Trophoblast cell (in vitro differentiated cells and primary cell): ENCODE measurements at regions not wholly inside any gene's neighbourhood (a gene's known extent, or its start where the extent isn't known, plus 50 kb on each side); places are given as distances from the start of the nearest gene placed in this dataset.
"Not testable (repeated sequence)": the region's sequence is repeated elsewhere in the genome, so short reads cannot be mapped to it uniquely, and the experiment has no call there.

Experiments used
- DNase-seq, 2 donors: peaks; one replicate each; pipeline ENCODE4 v3.0.0-alpha.2; 2016
- H2AFZ ChIP-seq: 2 replicates; pipeline ENCODE4 v1.6.1; 2013; ENCODE audit warnings: low read length, moderate library complexity, mild to moderate bottlenecking; ENCODE audit not compliant: insufficient read depth, poor library complexity
- H2AK5ac ChIP-seq: 2 replicates; pipeline ENCODE4 v1.6.1; 2013; ENCODE audit warnings: mild to moderate bottlenecking, low read length
- H2BK120ac ChIP-seq: 2 replicates; pipeline ENCODE4 v1.6.1; 2013; ENCODE audit warnings: low read length, mild to moderate bottlenecking, moderate library complexity; ENCODE audit not compliant: insufficient read depth, poor library complexity
- H2BK12ac ChIP-seq: 2 replicates; pipeline ENCODE4 v1.6.1; 2013; ENCODE audit warnings: mild to moderate bottlenecking, low read length, moderate library complexity
- H2BK5ac ChIP-seq: 2 replicates; pipeline ENCODE4 v1.6.1; 2013; ENCODE audit warnings: low read length, low read depth, moderate library complexity, mild to moderate bottlenecking; ENCODE audit not compliant: poor library complexity
- H3K14ac ChIP-seq: 2 replicates; pipeline ENCODE4 v1.6.1; 2013; ENCODE audit warnings: mild to moderate bottlenecking, low read length
- H3K18ac ChIP-seq: 2 replicates; pipeline ENCODE4 v1.6.1; 2013; ENCODE audit warnings: mild to moderate bottlenecking, low read length
- H3K23ac ChIP-seq: 2 replicates; pipeline ENCODE4 v1.6.1; 2013; ENCODE audit warnings: low read length
- H3K27ac ChIP-seq: 2 replicates; pipeline ENCODE4 v1.5.1; 2013; ENCODE audit warnings: low read depth, mild to moderate bottlenecking, inconsistent platforms, low read length, moderate library complexity
- H3K27me3 ChIP-seq: 2 replicates; pipeline ENCODE4 v1.6.1; 2013; ENCODE audit warnings: inconsistent platforms, mild to moderate bottlenecking, low read length, moderate library complexity; ENCODE audit not compliant: insufficient read depth
- H3K36me3 ChIP-seq, 2 experiments: 1 replicate in 1 of 2; 2 replicates in 1 of 2; pipeline ENCODE4 v1.6.1; 2013; ENCODE audit warnings: low read length in 2 of 2, mild to moderate bottlenecking in 2 of 2, moderate library complexity in 1 of 2; ENCODE audit not compliant: insufficient read depth in 2 of 2, control insufficient read depth in 1 of 2
- H3K4ac ChIP-seq: 2 replicates; pipeline ENCODE4 v1.6.1; 2013; ENCODE audit warnings: low read depth, mild to moderate bottlenecking, low read length, moderate library complexity
- H3K4me1 ChIP-seq, 2 experiments: 1 replicate in 1 of 2; 2 replicates in 1 of 2; pipeline ENCODE4 v1.6.1; 2013; ENCODE audit warnings: low read length in 2 of 2, mild to moderate bottlenecking in 2 of 2, moderate library complexity in 1 of 2; ENCODE audit not compliant: insufficient read depth in 2 of 2, control insufficient read depth in 1 of 2
- H3K4me2 ChIP-seq: 2 replicates; pipeline ENCODE4 v1.6.1; 2013; ENCODE audit warnings: inconsistent platforms, mild to moderate bottlenecking, low read length, moderate library complexity
- H3K4me3 ChIP-seq: 2 replicates; pipeline ENCODE4 v1.5.1; 2013; ENCODE audit warnings: mild to moderate bottlenecking, low read depth, low read length, inconsistent platforms
- H3K79me1 ChIP-seq: one replicate; pipeline ENCODE4 v1.6.1; 2013; ENCODE audit warnings: low read length
- H3K79me2 ChIP-seq: 2 replicates; pipeline ENCODE4 v1.6.1; 2013; ENCODE audit warnings: low read length, mild to moderate bottlenecking; ENCODE audit not compliant: control insufficient read depth, insufficient read depth, poor library complexity
- H3K9ac ChIP-seq: 2 replicates; pipeline ENCODE4 v1.6.1; 2013; ENCODE audit warnings: mild to moderate bottlenecking, low read length
- H3K9me3 ChIP-seq: 2 replicates; pipeline ENCODE4 v1.6.1; 2013; ENCODE audit warnings: low read depth, mild to moderate bottlenecking, control low read depth, inconsistent platforms, low read length; ENCODE audit not compliant: insufficient read depth
- H4K12ac ChIP-seq: 2 replicates; pipeline ENCODE4 v1.6.1; 2013; ENCODE audit warnings: low read depth, mild to moderate bottlenecking, low read length, moderate library complexity
- H4K8ac ChIP-seq: 2 replicates; pipeline ENCODE4 v1.6.1; 2013; ENCODE audit warnings: low read depth, mild to moderate bottlenecking, low read length, moderate library complexity
- H4K91ac ChIP-seq: one replicate; pipeline ENCODE4 v1.6.1; 2013; ENCODE audit warnings: low read depth, mild to moderate bottlenecking, low read length, moderate library complexity
- WGBS: extraction: QIAGEN DNeasy Blood & Tissue Kit; methylation state at CpG from one replicate; pipeline ENCODE4 v1.1.7; 2013; ENCODE audit warnings: missing lambda C conversion rate; ENCODE audit not compliant: insufficient read length, insufficient coverage; ENCODE audit errors: extremely low coverage; 5-methylcytosine and 5-hydroxymethylcytosine counted together

DNA sequence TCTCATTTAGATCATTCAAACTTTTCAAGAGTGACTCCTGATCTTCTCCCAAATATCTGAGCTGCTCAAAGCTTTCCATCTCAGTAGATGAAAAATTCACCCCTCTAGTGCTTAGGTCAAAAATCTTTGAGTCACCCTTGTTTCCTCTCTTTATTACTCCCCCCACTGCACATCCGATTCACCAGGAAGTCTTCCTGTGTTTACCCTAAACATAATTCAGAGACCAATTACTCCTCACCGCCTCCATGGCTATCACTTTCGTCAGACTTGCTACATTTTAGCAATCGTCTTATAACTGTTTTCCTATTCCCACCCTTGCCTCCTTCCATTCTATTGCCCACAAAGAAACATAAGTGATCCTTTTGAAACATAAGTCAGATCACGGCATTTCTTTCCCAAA lies 94.8 kb downstream of the SPDYE17 start:
- not testable (repeated sequence) for H4K91ac ChIP-seq, H2AFZ ChIP-seq, H3K79me2 ChIP-seq, H2AK5ac ChIP-seq, H3K4ac ChIP-seq, H3K27me3 ChIP-seq, H4K12ac ChIP-seq, H3K36me3 ChIP-seq, H3K4me1 ChIP-seq, H3K9me3 ChIP-seq, H3K4me2 ChIP-seq, H3K79me1 ChIP-seq, H3K23ac ChIP-seq, H2BK12ac ChIP-seq, H4K8ac ChIP-seq, H3K14ac ChIP-seq, H2BK120ac ChIP-seq, H2BK5ac ChIP-seq, H3K9ac ChIP-seq, H3K18ac ChIP-seq, DNase-seq, H3K4me3 ChIP-seq, H3K27ac ChIP-seq
- no CpG with 5 or more reads among the region's 5 CpGs for whole genome bisulfite sequencing

DNA sequence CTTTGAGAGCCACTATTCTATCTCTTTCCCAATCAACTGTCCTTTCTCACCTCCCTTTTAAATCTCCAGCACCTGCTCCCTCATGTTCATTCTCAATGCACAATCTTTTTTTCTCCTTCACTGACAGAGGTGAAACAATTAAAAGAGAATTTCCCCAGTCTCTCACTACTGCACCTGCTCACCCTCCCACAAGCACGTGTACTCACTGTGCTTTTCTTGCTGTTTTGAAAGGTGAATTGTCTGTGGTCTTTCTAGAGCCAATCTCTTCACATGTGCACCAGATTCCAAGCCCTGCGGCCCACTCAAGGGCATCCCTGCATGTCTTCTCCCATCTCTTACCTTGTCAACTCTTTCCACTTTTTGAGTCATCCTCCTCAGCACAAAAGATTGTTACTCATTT lies 95.8 kb downstream of the SPDYE17 start:
- not testable (repeated sequence) for H4K12ac ChIP-seq, H3K9ac ChIP-seq, H2BK120ac ChIP-seq, H2BK12ac ChIP-seq, H2AFZ ChIP-seq, H3K9me3 ChIP-seq, H4K91ac ChIP-seq, H2AK5ac ChIP-seq, H3K4me2 ChIP-seq, H3K18ac ChIP-seq, H3K79me2 ChIP-seq, H3K79me1 ChIP-seq, H3K23ac ChIP-seq, H3K27me3 ChIP-seq, H3K4ac ChIP-seq, DNase-seq, H3K36me3 ChIP-seq, H3K27ac ChIP-seq, H3K4me1 ChIP-seq, H4K8ac ChIP-seq, H2BK5ac ChIP-seq, H3K14ac ChIP-seq, H3K4me3 ChIP-seq
- WGBS = no CpG with 5 or more reads among the region's 2 CpGs

DNA sequence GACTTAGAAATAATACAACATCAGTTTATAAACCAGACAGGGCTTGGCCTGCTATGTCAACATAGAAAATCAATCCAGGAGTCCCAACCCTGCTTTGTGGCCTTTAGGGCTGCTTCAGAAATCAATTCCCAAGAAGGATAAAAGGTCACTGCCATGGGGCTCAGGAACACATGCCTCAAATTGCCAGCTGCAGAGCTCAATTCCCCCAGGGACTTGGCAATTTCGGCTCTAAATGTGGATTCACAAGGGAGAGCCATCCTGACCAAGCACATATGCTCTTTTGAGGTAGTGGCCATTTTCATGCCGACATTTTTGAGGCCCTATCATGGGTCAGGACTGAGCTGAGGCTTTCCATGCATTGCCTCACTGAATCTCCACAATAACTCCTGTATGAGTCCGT lies 97.5 kb downstream of the SPDYE17 start:
- not testable (repeated sequence) for H3K4me1 ChIP-seq, H2BK120ac ChIP-seq, H2BK5ac ChIP-seq, H3K9ac ChIP-seq, DNase-seq, H3K4me2 ChIP-seq, H4K91ac ChIP-seq, H4K8ac ChIP-seq, H3K27ac ChIP-seq, H4K12ac ChIP-seq, H3K27me3 ChIP-seq, H3K4ac ChIP-seq, H3K36me3 ChIP-seq, H3K79me1 ChIP-seq, H3K23ac ChIP-seq, H3K9me3 ChIP-seq, H2AFZ ChIP-seq, H2AK5ac ChIP-seq, H3K14ac ChIP-seq, H3K18ac ChIP-seq, H2BK12ac ChIP-seq, H3K79me2 ChIP-seq, H3K4me3 ChIP-seq
- WGBS = no CpG with 5 or more reads among the region's 3 CpGs

DNA sequence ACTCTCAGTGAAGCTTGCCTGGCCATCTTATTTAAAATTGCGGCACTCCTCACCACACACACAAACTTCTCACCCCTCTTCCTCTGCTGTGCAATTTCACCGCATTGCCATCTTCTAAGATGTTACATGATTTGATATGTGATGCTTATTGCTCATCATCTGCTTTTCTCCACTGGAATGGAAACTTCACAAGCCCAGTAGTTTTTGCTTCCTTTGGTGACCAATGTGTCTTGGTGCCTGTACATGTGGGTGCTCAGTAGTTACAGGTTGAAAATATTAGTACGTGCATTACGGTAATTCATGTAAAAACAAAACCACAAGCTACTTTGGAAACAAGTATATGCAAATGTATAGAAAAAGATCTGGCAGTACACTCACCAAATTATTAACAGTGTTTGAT lies 99.2 kb downstream of the SPDYE17 start:
- H2BK12ac ChIP-seq, H2BK5ac ChIP-seq, H3K79me2 ChIP-seq, H4K8ac ChIP-seq, H3K36me3 ChIP-seq, H3K23ac ChIP-seq, H3K4me3 ChIP-seq, H2BK120ac ChIP-seq, H3K14ac ChIP-seq, H3K79me1 ChIP-seq, H4K12ac ChIP-seq, H2AK5ac ChIP-seq, H3K9ac ChIP-seq, H3K27me3 ChIP-seq, H3K18ac ChIP-seq, DNase-seq, H3K4me2 ChIP-seq, H3K9me3 ChIP-seq, H3K27ac ChIP-seq, H4K91ac ChIP-seq, H2AFZ ChIP-seq, H3K4ac ChIP-seq, H3K4me1 ChIP-seq: not testable (repeated sequence)
- WGBS = no CpG with 5 or more reads among the region's 4 CpGs
